ENCODE measurements at regions not wholly inside any gene's neighbourhood (a gene's known extent, or its start where the extent isn't known, plus 50 kb on each side); places are given as distances from the start of the nearest gene placed in this dataset.

DNA sequence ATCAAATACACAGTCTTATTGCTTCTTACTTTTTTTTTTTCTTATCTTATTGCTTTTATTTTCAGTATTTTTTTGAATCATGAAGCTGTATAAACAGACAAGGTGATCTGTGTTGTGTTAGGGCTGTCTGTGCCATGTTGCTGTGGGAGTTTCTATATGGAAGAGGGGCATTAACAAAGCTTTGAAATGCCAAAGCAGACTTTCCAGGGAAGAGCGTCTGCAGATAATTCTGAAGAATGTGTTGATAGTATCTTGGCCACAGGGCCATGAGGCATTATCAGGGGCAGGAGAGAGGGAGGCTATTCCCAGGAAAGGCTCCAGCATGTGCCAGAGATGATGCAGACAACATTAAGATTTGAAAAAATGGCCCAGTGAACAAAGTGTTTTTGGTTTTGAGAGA is 354.5 kb downstream of the UTRN start:
- no peak overlapping the region for H3K27ac ChIP-seq (ENCODE audit: insufficient read length, low read depth, low read length)
- no peak overlapping the region for H2BK5ac ChIP-seq (ENCODE audit: insufficient read length, low read length)
- H2BK15ac ChIP-seq (ENCODE audit: low read depth, low read length): no peak overlapping the region
- no peak overlapping the region for H4K8ac ChIP-seq (replicated peaks; ENCODE audit: insufficient read length, low read depth, low read length)
- no peaks in the 10 kb centered on the region for H4K20me1 ChIP-seq (ENCODE audit: control insufficient read depth, insufficient read depth, insufficient read length)
- WGBS (ENCODE audit: extremely low coverage, insufficient read length, low lambda C conversion rate): no CpG with 5 or more reads among the region's 1 CpG
- H3T11ph ChIP-seq (ENCODE audit: low read length): no peak overlapping the region
- DNase-seq: no peak
- no peak overlapping the region for H3K18ac ChIP-seq (ENCODE audit: insufficient read length, low read depth, low read length)
- no peaks in the 10 kb centered on the region for H3K79me1 ChIP-seq (ENCODE audit: insufficient read depth, low read depth, low read length, poor library complexity, severe bottlenecking)
- H3K9ac ChIP-seq (ENCODE audit: extremely low read depth, insufficient read length, low read length): no peak overlapping the region
- H3K14ac ChIP-seq (ENCODE audit: insufficient read depth, low read length): no peak overlapping the region
- H3K4me1 ChIP-seq (ENCODE audit: insufficient read depth, low read length): peaks cover 5% of the 10 kb centered on the region
- Mint-ChIP-seq H3K4me3 (no peak overlapping the region), H3K9me3 (no peaks in the 10 kb centered on the region), H3K27ac (peak overlapping the region; percentile 0 to 43 (median 31); a peak in 4 of 7 replicates), H3K36me3 (ENCODE audit: insufficient read depth in 1 of 3, low read depth in 3 of 3) (peaks cover 0 to 3% (median 0%) of the 10 kb centered on the region in 3 experiments; a peak in 2 of 7 replicates), H3K27me3 (ENCODE audit: low read depth) (no peaks in the 10 kb centered on the region), H3K4me1 (peaks cover 33 to 35% of the 10 kb centered on the region in 2 experiments)
- H2AFZ ChIP-seq (ENCODE audit: low read length): no peak overlapping the region
- H3K4ac ChIP-seq (ENCODE audit: low read depth, low read length): no peak overlapping the region
- H2BK120ac ChIP-seq (ENCODE audit: low read depth, low read length, poor library complexity, severe bottlenecking): no peak overlapping the region
- H3K4me2 ChIP-seq (ENCODE audit: insufficient read depth, insufficient read length, low read length): no peak overlapping the region
- no peak overlapping the region for H4K5ac ChIP-seq (ENCODE audit: insufficient read length, low read depth, low read length)
- H2BK20ac ChIP-seq (ENCODE audit: low read depth, low read length, poor library complexity, severe bottlenecking): no peak overlapping the region
- no peak overlapping the region for H3K23ac ChIP-seq (ENCODE audit: insufficient read length, low read depth, low read length)
- H3K79me2 ChIP-seq (ENCODE audit: insufficient read depth, low read length): no peaks in the 10 kb centered on the region
- H3K9me3 ChIP-seq (ENCODE audit: control insufficient read depth, low read depth, low read length): no peaks in the 10 kb centered on the region
- no peak overlapping the region for H3K56ac ChIP-seq (ENCODE audit: insufficient read length, low read depth, low read length)
- H3K27me3 ChIP-seq (ENCODE audit: insufficient read depth, low read length): no peaks in the 10 kb centered on the region
- no peak overlapping the region for H2BK12ac ChIP-seq (ENCODE audit: insufficient read length, low read depth, low read length)
- no peak overlapping the region for H2AK5ac ChIP-seq (ENCODE audit: insufficient read length, low read length)
- no peak overlapping the region for H4K91ac ChIP-seq (ENCODE audit: insufficient read length, low read depth, low read length)
- no peaks in the 10 kb centered on the region for H3K23me2 ChIP-seq (ENCODE audit: insufficient read length, low read depth, low read length, poor library complexity, severe bottlenecking)
- TF ChIP-seq, protein P1, sequence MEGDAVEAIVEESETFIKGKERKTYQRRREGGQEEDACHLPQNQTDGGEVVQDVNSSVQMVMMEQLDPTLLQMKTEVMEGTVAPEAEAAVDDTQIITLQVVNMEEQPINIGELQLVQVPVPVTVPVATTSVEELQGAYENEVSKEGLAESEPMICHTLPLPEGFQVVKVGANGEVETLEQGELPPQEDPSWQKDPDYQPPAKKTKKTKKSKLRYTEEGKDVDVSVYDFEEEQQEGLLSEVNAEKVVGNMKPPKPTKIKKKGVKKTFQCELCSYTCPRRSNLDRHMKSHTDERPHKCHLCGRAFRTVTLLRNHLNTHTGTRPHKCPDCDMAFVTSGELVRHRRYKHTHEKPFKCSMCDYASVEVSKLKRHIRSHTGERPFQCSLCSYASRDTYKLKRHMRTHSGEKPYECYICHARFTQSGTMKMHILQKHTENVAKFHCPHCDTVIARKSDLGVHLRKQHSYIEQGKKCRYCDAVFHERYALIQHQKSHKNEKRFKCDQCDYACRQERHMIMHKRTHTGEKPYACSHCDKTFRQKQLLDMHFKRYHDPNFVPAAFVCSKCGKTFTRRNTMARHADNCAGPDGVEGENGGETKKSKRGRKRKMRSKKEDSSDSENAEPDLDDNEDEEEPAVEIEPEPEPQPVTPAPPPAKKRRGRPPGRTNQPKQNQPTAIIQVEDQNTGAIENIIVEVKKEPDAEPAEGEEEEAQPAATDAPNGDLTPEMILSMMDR (conservative IDR thresholded peaks at IDR 0.05): no peak

Measured in H9 (cell line).